GM06990 (cell line): ENCODE measurements at regions not wholly inside any gene's neighbourhood (a gene's known extent, or its start where the extent isn't known, plus 50 kb on each side); places are given as distances from the start of the nearest gene placed in this dataset.

Experiments used
- DNase-seq: peaks from one replicate; pipeline ENCODE4 v3.0.0-alpha.2; 2011; ENCODE audit not compliant: insufficient read length; ENCODE audit errors: extremely low read depth
- H3K27me3 ChIP-seq: replicated peaks from 2 replicates; pipeline ENCODE4 v1.6.0; 2011; ENCODE audit warnings: low read length; ENCODE audit not compliant: control insufficient read depth, insufficient read depth
- H3K36me3 ChIP-seq: 2 replicates; pipeline ENCODE4 v1.5.1; 2011; ENCODE audit warnings: low read length; ENCODE audit not compliant: control insufficient read depth, insufficient read depth
- H3K4me3 ChIP-seq: replicated peaks from 2 replicates; pipeline ENCODE4 v1.5.1; 2011; ENCODE audit warnings: low read depth, mild to moderate bottlenecking, control low read depth, low read length
- TF ChIP-seq, protein P1 (sequence below): IDR thresholded peaks from 2 replicates; pipeline ENCODE4 v1.5.1; 2011; ENCODE audit warnings: low read length, control low read depth, mild to moderate bottlenecking, inconsistent platforms; ENCODE audit not compliant: insufficient read depth, poor library complexity, severe bottlenecking

DNA sequence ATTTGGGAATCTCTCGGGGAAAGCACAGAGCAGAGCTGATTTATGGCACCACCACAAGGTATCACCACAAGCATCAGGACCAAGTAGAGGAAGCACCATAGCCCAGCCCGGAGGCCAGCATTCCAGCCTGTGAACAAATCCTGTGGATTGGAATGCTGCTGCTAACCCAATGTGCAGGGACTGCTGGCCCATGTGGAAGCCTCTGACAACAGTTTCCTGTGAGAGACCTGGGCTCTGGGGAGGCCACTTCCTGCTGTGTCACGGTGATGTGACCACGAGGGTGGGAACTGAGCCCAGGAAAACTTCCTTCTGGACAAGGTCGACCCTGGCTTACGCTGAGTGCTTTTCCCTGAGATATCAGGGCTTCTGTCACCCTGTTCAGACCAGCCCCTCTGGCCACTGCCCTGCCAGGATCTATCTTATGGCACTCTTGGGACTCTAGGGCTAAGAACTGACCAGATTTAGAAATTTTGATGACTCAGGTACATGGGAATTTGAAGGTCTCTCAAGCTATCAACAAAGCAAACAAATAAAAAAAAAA, 88.3 kb upstream of the NGF start:
- no peaks in the 10 kb centered on the region; the same call in none of the 2 replicates for H3K27me3 ChIP-seq
- H3K4me3 ChIP-seq: no peak overlapping the region
- no peaks in the 10 kb centered on the region for H3K36me3 ChIP-seq
- DNase-seq: no peak
- TF ChIP-seq, protein P1, sequence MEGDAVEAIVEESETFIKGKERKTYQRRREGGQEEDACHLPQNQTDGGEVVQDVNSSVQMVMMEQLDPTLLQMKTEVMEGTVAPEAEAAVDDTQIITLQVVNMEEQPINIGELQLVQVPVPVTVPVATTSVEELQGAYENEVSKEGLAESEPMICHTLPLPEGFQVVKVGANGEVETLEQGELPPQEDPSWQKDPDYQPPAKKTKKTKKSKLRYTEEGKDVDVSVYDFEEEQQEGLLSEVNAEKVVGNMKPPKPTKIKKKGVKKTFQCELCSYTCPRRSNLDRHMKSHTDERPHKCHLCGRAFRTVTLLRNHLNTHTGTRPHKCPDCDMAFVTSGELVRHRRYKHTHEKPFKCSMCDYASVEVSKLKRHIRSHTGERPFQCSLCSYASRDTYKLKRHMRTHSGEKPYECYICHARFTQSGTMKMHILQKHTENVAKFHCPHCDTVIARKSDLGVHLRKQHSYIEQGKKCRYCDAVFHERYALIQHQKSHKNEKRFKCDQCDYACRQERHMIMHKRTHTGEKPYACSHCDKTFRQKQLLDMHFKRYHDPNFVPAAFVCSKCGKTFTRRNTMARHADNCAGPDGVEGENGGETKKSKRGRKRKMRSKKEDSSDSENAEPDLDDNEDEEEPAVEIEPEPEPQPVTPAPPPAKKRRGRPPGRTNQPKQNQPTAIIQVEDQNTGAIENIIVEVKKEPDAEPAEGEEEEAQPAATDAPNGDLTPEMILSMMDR: no peak

DNA sequence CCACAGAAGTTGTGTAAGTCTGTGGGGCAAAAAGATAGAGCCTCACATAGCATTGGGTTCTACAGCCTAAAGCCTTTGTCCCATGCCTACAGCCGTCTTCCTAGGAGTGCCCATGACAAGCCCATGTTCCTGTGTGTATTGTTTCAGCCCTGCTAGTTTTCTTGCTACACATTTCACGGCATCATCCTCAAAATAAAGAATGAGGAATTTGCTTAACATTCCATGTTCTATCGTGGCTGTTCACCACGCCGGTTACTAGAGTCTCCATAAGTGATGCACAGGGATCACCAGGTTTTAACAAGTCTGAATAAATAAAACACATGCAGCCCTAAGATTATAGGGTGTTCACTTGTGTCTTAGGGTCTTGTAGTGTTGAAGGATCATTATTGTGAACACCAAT, 87.4 kb upstream of the NGF start:
- TF ChIP-seq, protein P1: no peak
- Histone ChIP-seq H3K36me3 (no peaks in the 10 kb centered on the region), H3K27me3 (no peaks in the 10 kb centered on the region; the same call in none of the 2 replicates), H3K4me3 (no peak overlapping the region)
- DNase-seq: no peak

DNA sequence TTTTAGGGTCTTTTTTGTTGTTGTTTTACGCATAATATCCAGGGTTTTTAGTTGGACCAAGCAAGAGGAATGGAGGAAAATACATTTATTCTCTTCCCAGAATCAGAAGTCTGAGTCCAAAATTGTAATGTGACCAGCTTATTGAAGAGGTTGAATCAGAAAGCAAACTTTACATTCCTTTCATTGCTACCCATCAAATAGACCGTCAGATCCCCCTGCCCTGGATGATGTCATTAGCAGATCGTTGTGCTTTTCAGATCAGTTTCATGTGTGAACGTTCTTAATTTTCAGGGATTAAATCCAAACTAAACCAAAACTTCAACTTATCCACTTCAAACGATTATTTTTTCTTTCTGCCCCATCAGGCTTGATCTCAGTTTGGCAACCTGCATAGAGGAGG, 85.7 kb upstream of the NGF start:
- Histone ChIP-seq H3K36me3 (no peaks in the 10 kb centered on the region), H3K27me3 (no peaks in the 10 kb centered on the region; the same call in none of the 2 replicates), H3K4me3 (no peak overlapping the region)
- no peak for DNase-seq
- TF ChIP-seq, protein P1: no peak

DNA sequence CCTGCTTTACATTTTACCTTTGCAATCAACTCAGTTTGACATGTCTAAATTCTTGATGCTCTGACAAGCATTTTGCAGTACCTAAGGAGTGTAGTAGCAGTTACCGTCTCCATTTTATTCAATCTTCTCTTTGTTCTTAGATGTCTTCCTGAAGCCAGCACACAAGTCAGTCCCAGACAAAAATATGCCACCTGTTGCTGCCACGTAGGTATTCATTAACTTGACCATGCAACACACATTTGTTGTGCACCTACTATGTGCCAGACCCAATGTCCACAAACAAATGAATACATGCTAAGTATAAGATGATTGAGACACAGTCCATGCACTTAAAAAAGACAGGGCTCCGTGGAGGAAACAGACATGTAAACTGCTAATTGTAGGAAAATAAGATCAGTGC, 81.5 kb upstream of the NGF start:
- TF ChIP-seq, protein P1: no peak
- Histone ChIP-seq H3K36me3 (no peaks in the 10 kb centered on the region), H3K27me3 (no peaks in the 10 kb centered on the region; the same call in 1 of the 2 replicates), H3K4me3 (no peak overlapping the region)
- DNase-seq: no peak

DNA sequence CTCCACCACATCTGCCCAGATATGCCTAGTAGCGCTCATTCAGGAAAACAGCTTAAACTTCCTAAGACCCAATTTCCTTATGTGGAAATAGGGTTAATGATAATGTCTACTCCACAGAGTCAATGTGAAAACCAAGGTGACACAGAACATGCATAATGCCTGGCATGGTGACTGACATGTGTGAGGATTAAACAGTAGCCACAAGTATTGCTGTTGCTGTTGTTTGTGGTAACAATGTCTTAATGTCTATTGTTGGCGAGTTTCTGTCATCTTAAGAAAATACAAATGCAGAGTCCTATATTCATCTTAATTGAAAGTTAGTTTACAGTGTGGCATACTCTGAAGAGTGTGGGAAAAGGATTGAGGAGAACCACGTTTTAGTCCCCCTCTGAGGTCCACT, 75.6 kb upstream of the NGF start:
- no peak for DNase-seq
- Histone ChIP-seq H3K36me3 (no peaks in the 10 kb centered on the region), H3K4me3 (no peak overlapping the region), H3K27me3 (no peaks in the 10 kb centered on the region; the same call in 1 of the 2 replicates)
- TF ChIP-seq, protein P1: no peak

DNA sequence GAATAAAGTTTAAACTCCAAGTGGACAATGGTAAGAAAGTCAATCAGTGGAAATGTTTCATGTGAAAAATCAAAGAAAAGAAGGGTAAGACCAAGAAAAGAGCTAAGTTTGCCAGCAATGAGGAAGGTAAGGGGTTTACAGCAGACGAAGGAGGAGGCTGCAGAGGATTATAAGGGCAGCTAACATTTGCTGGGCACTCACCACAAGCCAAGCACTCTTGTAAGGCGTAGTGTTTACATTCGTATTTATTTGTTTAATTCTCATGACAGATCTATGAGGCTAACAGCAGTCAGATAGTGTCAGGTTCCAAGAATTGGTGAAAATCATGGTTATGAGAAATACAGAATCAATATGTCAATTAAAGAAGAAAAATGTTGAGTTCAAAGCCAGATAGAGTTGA, 75.2 kb upstream of the NGF start:
- Histone ChIP-seq H3K36me3 (no peaks in the 10 kb centered on the region), H3K4me3 (no peak overlapping the region), H3K27me3 (no peaks in the 10 kb centered on the region; the same call in 1 of the 2 replicates)
- TF ChIP-seq, protein P1: no peak
- DNase-seq: no peak
